ENCODE measurements at regions not wholly inside any gene's neighbourhood (a gene's known extent, or its start where the extent isn't known, plus 50 kb on each side); places are given as distances from the start of the nearest gene placed in this dataset.
"Not testable (repeated sequence)": the region's sequence is repeated elsewhere in the genome, so short reads cannot be mapped to it uniquely, and the experiment has no call there.

DNA sequence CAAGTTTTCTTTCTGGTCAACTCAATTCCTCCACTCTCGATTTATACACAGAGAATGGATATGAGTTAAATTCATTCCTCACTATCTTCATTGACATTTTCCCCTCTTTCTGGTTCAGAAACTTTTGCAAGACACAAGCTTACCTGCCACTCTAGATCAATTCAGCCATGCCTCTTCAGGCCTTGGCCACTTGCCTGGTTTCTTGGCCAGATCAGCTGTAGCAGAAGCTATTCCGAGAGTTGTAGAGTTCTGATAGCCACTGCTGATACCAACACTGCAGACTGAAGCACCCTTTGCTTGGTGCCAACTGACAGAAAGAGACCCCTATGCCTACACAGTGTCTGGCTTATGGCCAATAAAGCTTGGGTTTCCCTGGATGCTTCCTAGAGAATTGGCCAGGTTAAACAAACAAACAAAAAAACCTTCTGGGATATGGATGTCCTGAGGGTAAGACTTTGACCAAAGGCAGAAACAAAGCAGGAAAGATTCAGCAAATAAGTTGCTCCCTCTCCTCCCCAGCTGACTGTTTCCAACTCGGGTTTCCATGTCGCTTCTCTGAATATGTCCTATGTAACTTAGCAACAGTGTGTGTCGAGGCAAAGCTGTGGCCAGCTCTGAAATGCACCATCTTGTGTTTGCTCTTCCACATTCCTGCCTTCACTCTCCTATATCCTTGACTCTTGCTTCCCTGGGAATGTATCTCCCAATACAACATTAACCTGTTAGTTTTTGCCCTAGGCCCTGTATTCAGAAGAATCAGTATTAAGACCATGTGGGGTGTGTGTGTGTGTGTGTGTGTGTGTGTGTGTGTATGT, 521.6 kb downstream of the EPHA3 start:
- FAIRE-seq, result no peak

DNA sequence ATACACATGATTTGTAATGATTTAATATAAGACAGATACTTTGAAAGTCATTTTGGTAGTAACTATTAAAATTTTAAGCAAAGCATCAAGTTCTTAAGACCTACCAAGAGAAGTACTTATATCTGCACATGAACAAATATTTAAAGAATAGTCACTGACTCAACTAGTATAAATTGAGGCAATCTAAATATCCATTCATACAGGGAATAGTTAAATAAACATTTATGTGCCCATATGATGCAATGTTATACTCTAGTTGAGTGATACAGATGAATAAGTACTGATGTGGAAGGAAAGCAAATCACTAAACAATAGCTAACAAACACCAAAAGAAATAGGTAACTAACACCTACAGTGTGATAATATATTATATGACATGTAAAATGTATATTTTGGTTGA, 527.7 kb downstream of the EPHA3 start:
- no peak for FAIRE-seq

DNA sequence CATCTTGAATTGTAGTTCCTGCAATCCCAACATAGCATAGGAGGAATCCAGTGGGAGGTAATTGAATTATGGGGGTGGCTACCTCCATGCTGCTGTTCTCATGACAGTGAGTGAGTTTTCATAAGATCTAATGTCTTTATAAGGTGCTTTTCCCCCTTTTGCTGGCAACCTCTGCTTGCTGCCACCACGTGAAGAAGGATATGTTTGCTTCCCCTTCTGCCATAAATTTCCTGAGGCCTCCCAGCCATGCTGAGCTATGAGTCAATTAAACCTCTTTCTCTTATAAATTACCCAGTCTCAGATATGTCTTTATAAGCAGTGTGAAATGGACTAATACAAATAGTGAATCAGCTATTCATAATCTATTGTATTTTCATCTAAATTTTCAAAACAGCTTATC, 537.3 kb downstream of the EPHA3 start:
- FAIRE-seq, result no peak

DNA sequence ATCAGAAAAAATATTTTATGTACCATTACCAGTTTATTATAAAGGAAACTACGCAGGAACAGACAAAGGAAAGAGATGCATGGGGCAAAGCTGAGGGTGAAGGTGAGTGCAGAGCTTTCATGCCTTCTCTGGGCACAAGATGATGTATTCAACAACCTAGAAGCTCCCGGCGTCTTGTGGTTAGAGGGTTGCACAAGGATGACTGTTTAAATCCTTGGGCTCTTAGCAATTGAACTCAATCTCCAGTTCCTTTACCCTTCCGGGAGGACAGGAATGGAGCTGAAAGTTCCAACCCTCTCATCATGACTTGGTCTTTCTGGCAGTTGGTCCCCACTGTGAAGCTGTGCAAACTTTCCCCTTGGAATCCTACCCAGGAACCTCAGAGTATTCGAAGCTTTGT, 542.0 kb downstream of the EPHA3 start:
- FAIRE-seq, result no peak

DNA sequence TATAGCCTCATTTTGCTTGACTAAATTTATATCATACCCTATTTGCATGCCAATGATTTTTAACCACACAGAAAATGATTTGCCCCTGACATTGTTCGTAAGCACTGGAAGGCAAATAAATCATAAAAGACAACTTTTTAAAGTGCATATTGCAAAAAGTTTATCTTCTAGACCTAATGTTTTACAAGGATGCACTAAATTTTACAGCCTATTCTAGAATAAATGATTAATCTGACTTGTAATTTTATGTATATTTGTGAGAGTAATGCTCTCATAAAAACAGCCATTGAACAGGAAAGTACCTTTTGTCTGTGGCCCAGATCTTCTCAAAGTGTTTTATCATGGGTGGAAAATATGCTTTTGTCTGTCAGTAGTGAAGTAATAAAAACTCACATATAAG, 546.6 kb downstream of the EPHA3 start:
- FAIRE-seq, result no peak

DNA sequence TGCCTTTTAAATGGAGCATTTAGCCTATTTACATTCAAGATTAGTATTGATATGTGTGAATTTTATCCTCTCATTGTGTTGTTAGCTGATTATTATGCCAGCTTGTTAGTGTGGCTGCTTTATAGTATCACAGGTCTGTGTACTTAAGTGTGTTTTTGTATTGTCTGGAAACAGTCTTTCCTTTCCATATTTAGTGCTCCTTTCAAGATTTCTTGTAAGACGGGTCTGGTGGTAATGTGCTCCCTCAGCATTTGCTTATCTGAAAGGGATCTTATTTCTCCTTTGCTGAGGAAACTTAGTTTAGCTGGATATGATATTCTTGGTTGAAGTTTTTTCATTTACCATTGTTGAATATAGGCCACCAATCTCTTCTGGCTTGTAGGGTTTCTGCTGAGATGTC, 549.0 kb downstream of the EPHA3 start:
- FAIRE-seq, result no peak

DNA sequence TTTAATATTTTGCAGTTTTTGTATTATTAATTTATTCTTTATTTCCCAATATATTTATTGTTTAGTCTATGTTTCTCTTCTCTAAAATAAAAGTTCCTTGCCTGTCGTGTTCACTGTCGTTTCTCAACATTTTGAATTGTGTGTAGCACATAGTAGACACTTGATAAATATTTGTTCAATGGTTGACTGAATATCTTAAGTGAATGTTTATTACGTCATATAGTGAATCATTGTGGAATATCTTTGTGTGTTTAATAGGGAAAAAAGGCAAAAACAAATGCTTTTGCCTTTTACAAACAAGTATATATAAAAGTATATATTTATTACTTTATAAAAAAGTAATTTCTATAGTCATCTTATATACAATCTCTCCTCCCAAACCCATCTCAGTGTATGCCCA, 572.3 kb downstream of the EPHA3 start:
- no peak for FAIRE-seq

DNA sequence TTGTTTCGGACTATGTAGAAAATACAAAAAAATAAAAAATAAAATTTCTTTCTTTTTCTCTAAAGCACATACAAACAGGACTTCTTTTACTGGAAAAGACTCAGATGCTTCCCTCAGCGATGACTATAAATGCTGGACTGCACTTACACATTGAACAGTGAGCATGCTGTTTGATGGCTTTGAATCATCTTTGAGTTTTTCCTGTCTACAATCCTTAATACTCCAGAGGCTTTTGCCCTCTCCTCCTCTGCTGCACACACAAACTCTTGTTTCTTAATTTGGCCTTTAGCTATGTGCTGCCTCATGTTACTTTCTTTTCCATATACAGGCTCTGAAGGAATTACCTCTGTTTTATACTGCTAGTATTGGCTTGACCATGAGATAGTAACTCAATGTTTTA, 575.1 kb downstream of the EPHA3 start:
- FAIRE-seq, result no peak

DNA sequence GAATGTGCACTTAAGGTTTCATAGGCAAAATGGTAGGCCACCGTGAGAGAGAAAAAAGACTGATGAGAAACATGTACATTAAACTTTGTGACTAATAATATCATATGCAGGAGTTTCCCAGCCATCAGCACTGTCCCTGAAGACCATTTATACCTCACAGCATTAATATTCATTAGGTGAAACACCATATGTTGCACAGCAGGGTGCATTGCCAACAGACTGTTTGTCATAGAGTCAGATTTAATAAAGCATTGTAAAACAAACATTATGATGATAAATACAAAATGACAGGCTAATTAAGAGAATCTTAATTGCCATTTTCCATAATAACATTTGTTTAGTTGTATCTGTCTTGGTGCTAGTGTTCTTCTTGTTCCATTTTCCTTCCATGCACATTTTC, 578.3 kb downstream of the EPHA3 start:
- no peak for FAIRE-seq

DNA sequence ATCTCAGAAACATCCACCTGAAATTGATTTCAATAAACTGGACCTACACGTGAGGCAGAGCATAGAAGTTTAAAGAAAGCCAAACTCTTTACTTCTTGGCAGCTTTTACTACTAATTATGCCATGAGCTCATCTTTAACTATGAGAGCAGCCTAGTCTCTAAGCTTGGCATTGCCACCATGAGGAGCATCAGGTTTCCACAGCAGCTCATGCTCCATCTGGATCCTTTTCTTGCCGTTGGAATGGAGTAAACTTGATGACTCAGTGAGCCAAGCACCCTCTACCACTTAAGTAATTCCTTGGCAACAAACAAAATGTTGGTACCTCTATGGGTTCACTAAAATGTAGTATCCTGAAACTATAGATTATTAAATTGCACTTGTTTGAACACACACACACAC, 583.2 kb downstream of the EPHA3 start:
- no peak for FAIRE-seq

DNA sequence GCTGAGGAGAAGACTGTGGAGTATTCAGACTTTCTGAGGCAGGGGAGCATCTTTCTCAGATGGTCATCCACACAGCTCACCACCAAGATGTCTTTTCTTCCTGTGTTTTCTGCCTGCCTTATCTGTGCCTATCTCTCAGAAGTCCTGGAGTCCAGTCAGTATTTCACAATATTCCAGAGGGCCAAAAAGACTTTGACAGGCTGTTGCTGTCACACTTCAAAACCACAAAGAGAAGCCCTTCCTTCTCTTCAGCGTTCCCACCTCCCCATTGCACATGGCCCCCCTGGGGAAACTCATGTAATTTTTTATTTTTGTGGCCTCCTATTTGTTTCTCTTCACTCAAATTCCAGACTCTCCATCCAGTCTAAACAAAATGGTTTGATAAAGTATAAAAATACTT, 585.2 kb downstream of the EPHA3 start:
- FAIRE-seq, result no peak

DNA sequence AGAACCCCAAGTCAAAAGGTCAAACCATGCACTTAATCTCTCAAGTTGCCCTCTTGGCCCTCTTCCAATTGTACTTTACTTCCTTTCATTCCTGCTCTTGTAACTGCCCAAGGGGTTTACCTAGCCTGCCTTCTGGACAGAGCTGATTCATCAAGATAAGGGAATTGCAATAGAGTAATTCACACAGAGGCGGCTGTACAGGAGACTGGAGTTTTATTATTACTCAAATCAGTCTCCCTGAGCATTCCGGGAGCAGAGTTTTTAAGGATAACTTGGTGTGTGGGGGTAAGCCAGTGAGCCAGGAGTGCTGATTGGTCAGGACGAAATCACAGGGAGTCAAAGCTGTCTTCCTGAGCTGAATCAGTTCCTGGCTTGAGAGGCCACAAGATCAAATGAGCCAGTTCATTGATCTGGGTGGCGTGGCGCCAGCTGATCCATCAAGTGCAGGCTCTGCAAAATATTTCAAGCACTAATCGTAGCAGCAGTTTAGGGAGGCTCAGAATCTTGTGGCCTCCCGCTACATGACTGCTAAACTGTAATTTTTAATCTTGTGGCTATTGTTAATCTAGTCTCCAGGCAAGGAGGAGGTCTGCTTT, 590.0 kb downstream of the EPHA3 start:
- FAIRE-seq, result no peak

DNA sequence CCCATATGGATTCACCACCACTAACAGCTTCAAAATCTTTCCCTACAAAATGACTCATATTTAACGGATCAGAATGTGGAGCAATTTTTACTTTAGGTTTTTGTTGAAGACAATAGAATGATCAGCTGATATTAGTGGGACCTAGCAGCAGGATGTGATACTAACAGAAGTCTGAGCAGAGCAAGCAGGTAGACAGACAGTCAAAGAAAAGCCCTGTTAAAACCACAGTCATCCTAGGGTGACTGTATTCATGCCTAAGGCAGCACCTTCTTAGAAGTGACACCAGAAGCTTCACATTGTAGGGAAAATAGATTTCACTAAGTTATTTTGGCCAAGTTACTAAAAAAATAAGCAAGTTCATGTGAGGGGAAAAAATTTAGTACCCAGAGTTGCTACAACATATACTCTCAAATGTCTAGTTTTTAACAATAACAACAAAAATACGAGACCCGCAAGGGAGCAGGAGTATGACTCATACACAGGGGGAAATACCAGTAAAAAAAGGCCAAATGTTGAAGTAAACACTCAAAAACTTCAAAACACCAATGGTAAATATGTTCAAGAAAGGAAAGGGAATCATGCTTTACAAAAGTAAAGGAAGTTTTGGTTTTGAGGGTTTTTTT, 590.9 kb downstream of the EPHA3 start:
- FAIRE-seq, result no peak

DNA sequence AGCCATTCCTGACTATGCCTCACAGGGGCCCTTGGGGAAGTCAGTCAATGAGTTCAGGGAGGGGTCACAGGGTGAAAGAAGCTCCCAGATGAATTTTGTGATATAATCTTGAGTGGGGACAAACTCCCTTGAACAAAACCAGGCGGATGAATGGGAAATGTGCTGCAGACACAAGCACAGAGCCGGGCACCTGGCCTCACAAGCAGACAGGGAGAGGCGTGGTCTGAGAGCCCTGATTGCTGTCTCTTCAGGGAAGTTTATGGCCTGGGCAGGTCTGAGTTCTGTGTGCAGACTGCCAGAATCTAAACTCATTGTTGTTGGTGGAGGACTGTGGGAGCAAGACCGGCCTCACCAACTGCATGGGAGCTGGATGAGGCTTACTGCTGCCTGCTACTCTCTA, 591.8 kb downstream of the EPHA3 start:
- FAIRE-seq, result no peak

DNA sequence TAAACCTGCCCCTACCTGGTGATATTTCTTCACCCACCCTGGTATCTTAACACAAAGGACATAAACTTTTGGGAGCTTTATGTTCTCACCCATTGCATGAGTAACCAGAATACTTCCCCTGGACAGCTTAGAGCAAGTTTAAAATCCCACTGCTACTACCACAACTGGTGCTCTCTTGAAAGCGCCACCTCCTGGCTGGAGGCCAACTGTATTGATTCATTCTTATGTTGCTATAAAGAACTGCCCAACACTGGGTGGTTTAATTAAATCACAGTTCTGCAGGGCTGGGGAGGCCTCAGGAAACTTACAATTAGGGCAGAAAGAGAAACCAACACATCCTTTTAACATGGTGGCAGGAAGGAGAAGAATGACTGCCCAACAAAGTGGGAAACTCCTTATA, 592.4 kb downstream of the EPHA3 start:
- FAIRE-seq, result no peak

DNA sequence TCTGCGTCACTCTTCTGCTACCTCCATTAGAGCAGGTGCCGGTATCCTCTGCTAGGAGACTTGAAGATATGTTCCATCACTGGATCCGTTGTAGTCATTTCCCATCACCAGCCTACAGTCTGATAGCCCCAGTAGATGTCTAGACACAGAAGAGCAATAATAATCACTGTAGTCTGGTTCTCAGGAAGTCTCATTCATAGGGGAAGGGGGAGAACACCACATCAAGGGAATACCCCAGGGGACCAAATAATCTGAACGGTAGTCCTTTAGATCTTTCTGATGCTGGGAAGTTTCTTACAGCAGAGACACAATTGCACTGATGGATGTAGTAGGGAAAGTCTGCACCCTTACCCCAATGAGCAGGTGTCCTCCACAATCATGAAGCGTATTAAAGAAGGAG, 595.0 kb downstream of the EPHA3 start:
- FAIRE-seq, result no peak

DNA sequence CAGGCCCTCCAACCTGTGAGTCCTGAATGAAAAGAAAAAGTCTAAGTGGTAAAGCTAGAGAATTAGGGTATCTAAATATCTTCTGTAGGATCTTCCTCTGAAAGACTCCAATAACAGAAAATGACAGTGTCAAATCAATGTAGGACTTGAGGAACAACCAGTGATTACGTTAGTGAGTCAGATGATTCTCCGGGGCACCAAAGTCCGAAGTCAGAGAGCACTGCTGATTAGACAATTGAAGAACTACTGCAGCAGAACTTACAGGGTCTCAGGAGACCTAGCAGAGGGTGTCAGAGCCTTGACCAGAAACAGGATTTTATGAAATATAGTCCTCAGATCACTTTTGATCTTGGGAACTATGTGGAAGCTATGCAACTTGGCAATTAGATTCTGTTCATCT, 605.8 kb downstream of the EPHA3 start:
- FAIRE-seq, result no peak

DNA sequence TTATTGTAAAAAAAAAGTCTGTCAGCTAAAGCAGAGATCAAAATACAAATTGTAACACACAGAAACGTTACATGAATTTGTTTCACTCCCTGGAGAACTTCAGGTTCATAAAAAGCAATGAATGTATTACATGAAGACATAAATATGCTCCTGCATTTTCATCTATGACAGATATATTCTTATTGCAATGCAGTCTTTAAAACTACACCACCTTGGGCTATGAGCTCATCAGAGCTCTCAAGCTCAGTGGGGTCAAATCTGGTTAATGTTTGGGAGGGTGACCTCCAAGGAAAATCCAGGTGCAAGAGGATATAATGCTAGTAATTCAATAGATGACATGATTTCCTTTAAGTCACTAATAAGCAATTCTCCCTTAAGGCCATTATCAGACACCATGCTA, 606.8 kb downstream of the EPHA3 start:
- no peak for FAIRE-seq

DNA sequence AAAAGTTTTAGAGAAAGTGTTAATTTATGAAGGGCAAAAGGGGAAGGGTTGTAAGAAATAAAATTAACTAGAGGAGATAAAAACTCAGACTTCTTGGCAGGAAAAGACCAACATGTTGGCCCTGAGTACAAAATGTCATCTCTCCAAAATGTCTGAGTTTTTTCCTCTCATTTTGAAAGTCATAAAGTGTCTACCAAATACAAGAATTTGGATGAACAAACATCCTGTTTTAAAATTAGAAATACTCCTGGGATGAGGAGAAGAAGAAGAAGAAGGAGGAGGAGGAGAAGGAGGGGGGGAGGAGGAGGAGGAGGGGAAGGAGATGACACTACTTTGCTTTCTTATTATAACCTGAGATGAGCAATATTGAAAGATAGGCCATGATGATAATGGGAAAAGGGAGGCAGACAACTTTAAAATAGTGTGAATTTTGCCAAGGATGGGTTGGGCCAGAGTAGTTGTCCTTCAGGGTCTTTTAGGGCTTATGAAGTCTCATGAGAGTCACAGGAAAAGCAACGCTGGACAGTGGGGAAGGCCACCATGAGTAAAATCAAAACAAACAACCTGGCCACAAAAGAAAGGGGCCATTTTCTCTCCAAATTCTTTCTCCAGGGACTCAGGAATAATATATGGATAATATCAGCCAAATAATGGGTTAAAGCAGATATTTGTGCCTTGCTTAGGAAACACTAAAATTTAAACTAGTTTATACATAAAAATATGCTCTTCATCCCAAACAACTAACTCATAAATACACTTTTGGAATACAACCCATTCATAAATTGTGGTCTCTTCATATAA, 632.9 kb downstream of the EPHA3 start:
- FAIRE-seq, result no peak

DNA sequence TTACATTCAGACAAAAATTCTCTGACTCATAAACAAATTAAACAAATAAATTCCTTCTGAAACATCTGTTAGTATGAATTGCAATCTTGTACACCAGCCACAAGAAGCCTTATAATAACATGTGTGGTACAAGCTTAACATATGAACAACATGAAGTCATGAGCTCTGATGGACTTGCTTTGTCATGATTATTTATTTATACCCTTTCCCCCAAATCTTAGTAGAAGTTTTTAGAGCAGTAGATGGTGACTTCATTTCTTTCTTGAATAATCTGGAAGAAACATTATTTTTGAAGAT, 633.4 kb downstream of the EPHA3 start:
- no peak for FAIRE-seq

DNA sequence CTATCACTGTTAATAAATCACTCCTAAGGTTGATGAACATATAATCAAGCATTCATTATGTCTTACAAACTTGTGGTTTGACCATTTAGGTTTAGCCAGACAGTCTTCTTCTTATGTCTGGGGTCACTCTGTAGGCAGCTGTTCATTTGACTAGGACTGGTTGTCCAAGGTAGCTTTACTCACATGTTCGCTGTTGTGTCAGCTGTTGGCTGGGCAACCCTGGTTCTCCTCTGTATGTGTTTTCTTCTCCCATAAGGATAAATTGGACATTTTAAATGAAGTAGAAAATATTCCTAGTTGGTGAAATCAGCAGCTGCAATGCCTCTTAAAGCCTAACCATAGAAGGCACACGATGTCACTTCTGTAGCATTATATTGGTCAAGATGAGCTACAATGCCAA, 635.1 kb downstream of the EPHA3 start:
- FAIRE-seq, result no peak

DNA sequence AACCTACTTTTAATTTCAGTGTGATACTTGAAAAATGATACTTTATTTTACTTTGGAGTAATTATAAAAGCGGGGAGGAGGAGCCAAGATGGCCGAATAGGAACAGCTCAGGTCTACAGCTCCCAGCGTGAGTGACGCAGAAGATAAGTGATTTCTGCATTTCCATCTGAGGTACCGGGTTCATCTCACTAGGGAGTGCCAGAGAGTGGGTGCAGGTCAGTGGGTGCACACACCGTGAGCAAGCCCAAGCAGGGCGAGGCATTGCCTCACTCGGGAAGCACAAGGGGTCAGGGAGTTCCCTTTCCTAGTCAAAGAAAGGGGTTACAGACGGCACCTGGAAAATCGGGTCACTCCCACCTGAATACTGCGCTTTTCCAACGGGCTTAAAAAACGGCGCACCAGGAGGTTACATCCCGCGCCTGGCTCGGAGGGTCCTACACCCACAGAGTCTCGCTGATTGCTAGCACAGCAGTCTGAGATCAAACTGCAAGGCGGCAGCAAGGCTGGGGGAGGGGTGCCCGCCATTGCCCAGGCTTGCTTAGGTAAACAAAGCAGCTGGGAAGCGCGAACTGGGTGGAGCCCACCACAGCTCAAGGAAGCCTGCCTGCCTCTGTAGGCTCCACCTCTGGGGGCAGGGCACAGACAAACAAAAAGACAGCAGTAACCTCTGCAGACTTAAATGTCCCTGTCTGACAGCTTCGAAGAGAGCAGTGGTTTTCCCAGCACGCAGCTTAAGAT, 640.3 kb downstream of the EPHA3 start:
- not testable (repeated sequence) for FAIRE-seq

DNA sequence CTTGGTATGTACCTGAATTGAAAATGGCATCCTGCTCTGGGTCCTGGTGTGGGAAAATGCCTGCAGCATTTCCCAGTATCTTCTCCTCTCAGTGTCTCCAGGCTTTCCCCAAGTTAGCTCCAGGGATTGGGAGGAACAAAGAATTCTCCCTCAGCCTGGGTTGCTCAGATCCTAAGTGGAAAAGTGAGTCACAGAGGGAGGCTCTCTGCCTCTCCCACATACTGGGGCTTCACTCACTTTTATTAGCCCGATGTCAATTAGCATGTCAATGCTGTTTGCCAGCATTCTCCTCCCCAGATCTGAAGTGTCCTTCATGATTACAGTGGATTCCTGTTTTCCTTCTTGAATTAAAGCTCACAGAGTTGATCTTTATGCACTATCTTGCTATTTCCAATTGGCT, 655.0 kb downstream of the EPHA3 start:
- no peak for FAIRE-seq
